Right kidney (tissue), 1 donor: ENCODE measurements at regions not wholly inside any gene's neighbourhood (a gene's known extent, or its start where the extent isn't known, plus 50 kb on each side); places are given as distances from the start of the nearest gene placed in this dataset.
"Not testable (repeated sequence)": the region's sequence is repeated elsewhere in the genome, so short reads cannot be mapped to it uniquely, and the experiment has no call there.

Source experiments
- DNase-seq: peaks from one replicate; pipeline ENCODE4 v3.0.0-alpha.2; 2016

GRCh38 chr2:7430421-7430868 is 513.2 kb downstream of the RNF144A start:
- no peak for DNase-seq

GRCh38 chr2:7430869-7431641 is 513.8 kb downstream of the RNF144A start:
- peak; percentile 84 for DNase-seq

- no peak for DNase-seq
Observed at GRCh38 chr2:7432436-7432835, 515.2 kb downstream of the RNF144A start.

- DNase-seq: no peak
Observed at GRCh38 chr2:7436096-7436906, 519.1 kb downstream of the RNF144A start.

GRCh38 chr2:7437141-7437540 is 519.9 kb downstream of the RNF144A start:
- no peak for DNase-seq

GRCh38 chr2:7437716-7438632 is 520.8 kb downstream of the RNF144A start:
- DNase-seq: no peak

- DNase-seq: no peak
Observed at GRCh38 chr2:7438855-7439254, 521.6 kb downstream of the RNF144A start.

GRCh38 chr2:7440977-7441376 is 523.8 kb downstream of the RNF144A start:
- DNase-seq: no peak

- DNase-seq: not testable (repeated sequence)
Observed at GRCh38 chr2:7441841-7442240, 524.6 kb downstream of the RNF144A start.

GRCh38 chr2:7444626-7445025 is 527.4 kb downstream of the RNF144A start:
- no peak for DNase-seq

- no peak for DNase-seq
Observed at GRCh38 chr2:7448578-7449264, 531.5 kb downstream of the RNF144A start.

- DNase-seq: no peak
Observed at GRCh38 chr2:7449298-7449697, 532.1 kb downstream of the RNF144A start.

- no peak for DNase-seq
Observed at GRCh38 chr2:7450188-7450832, 533.1 kb downstream of the RNF144A start.

- DNase-seq: no peak
Observed at GRCh38 chr2:7450833-7451190, 533.6 kb downstream of the RNF144A start.

- no peak for DNase-seq
Observed at GRCh38 chr2:7452110-7452876, 535.1 kb downstream of the RNF144A start.

- no peak for DNase-seq
Observed at GRCh38 chr2:7454592-7454991, 537.4 kb downstream of the RNF144A start.

- DNase-seq: peak; percentile 8
Observed at GRCh38 chr2:7456762-7457161, 539.5 kb downstream of the RNF144A start.

- no peak for DNase-seq
Observed at GRCh38 chr2:7458066-7458465, 540.9 kb downstream of the RNF144A start.

- DNase-seq: no peak
Observed at GRCh38 chr2:7467782-7468447, 550.7 kb downstream of the RNF144A start.

GRCh38 chr2:7468448-7468828 is 551.2 kb downstream of the RNF144A start:
- DNase-seq: no peak
